SH-SY5Y (cell line): ENCODE measurements at regions not wholly inside any gene's neighbourhood (a gene's known extent, or its start where the extent isn't known, plus 50 kb on each side); places are given as distances from the start of the nearest gene placed in this dataset.

Experiments
- GATA2 ChIP-seq: IDR thresholded peaks from 2 replicates; pipeline ENCODE4 v1.6.1; 2011; ENCODE audit warnings: mild to moderate bottlenecking, low read depth, low read length
- GATA3 ChIP-seq: IDR thresholded peaks from 2 replicates; pipeline ENCODE4 v1.6.1; 2011; ENCODE audit warnings: low read depth, mild to moderate bottlenecking, low read length, moderate library complexity

DNA sequence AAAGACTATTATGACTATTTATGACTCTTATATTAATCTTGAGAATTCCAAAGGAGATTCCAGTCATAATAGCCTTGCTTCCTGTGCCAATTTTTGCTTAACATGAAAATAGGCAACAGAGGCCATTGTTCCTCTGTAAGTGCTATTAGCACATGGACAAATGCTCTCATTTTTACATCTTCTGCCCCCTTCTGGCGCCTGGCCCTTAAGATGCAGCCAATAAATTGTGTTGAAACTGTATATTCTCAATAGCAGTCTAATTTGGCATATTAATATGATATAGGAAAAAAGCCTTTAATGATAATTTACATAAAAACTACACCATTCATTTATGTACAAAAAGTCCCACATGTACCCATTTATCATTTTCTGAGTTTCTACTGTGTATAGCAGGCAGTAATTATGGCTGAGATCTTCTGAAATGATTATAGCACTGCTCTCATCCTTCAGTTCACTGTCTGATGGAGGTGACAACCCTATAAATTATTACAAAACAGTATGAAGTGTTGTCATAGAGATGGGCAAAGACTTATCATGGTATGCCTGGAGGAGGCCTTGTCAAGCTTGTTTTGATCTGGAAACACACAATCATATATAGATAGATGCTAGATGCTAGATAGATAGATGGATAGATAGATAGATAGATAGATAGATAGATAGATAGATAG is 613.3 kb downstream of the TSN start:
- TF ChIP-seq GATA3 (no peak), GATA2 (no peak)

DNA sequence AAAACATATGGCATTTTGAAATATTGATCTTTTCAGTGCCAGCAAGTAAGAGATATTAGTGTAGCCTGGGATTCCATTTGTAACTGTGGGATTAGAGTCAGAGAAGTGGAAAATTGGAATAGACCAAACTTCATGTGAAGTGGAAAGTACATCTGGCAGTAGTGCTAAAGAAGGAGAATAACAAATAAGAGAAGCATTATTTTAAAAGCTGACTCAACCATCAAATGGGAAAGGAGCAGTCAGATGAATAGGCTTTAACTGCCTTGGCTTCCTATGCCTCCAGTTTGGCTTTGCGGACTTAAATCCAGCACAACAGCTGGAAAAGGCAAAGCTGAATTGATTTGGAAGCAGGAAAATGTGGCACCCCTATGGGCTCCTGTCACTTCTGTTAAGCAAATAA is 623.1 kb downstream of the TSN start:
- TF ChIP-seq GATA2, result no peak
- TF ChIP-seq GATA3, result no peak

GRCh38 chr2:122384768-122385333 is 629.4 kb downstream of the TSN start:
- no peak for TF ChIP-seq GATA2
- no peak for TF ChIP-seq GATA3

- TF ChIP-seq GATA3, result no peak
- TF ChIP-seq GATA2, result no peak
These were observed 632.8 kb downstream of the TSN start for GRCh38 chr2:122388208-122388607.

GRCh38 chr2:122389694-122390093 is 634.2 kb downstream of the TSN start:
- TF ChIP-seq GATA2, result no peak
- no peak for TF ChIP-seq GATA3

GRCh38 chr2:122390406-122390805 is 635.0 kb downstream of the TSN start:
- no peak for TF ChIP-seq GATA3
- no peak for TF ChIP-seq GATA2

DNA sequence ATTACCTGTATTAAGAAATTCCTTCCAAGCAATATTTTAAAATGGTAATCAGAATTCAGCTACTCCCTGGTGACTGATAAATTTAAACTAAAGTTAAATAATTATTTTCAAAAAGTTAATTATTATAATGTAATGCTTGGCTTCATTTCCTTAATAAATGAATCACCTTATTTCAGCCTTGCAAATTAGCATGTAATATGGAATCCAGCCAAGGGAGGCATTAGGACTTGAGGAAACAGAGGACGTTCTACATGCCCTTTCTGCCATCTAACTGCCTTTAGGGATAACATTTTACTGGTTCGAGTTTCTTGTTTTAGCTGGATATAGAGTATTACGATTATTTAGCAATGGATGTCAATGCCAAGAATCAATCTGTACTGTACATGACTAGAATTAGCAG is 636.3 kb downstream of the TSN start:
- TF ChIP-seq GATA3 (no peak), GATA2 (no peak)

- no peak for TF ChIP-seq GATA2
- no peak for TF ChIP-seq GATA3
These were observed 640.2 kb downstream of the TSN start for GRCh38 chr2:122395687-122396086.

DNA sequence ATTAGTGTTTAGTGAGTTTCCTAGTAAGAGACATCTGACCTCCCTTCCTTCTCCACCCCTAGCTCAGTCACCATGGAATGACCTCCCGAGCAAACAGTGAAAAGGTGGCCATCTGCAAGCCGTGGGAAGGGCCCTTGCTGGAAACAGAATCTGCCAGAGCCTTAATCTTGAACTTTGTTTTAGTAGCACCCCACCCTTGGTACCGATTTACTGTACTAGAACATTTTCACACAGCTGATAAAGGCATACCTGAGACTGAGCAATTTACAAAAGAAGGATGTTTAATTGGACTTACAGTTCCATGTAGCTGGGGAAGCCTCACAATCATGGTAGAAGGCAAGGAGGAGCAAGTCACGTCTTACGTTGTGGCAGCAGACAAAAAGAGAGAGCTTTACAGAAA is 655.8 kb downstream of the TSN start:
- no peak for TF ChIP-seq GATA3
- TF ChIP-seq GATA2, result no peak

DNA sequence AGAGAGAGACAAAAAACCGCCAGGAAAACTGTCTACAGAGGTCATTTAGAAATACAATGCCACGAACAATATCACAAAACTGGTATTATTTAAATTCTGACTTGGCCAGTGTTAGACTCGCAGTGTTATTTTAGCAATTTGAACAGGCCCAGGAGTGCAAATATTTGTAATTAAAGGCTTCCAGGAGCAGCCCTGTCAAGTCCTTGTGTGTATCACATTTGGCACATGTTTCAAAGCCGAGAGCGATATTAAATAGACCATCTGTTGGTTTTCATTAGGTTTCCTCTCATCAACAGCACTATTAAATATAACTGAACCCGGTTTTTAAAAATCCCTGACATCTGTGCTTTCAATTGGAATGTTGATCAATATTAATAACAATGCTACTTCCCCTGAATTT is 656.9 kb downstream of the TSN start:
- TF ChIP-seq GATA2 (no peak), GATA3 (no peak)

- TF ChIP-seq GATA3 (no peak), GATA2 (no peak)
These were observed 659.5 kb downstream of the TSN start for GRCh38 chr2:122414902-122415301.

GRCh38 chr2:122417114-122417513 is 661.7 kb downstream of the TSN start:
- TF ChIP-seq GATA3 (no peak), GATA2 (no peak)

DNA sequence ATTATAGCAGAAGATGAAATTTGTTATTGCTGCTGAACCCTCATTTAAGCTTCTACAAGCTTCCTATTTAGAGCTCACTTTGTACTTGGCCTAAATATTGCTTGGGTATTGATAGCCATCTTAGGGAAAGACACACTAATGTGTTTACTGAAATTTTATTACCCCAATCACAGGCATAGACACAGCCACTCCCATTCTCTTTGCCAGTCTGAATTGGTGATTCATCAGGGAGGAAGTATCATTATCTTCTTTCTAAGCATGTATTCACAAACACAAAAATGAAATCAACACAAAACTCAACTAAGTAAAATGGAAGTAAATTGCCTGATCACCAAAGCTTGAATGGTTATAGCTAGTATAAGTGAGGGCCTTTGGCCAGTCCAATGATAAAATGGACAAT is 666.3 kb downstream of the TSN start:
- TF ChIP-seq GATA2 (no peak), GATA3 (no peak)

- no peak for TF ChIP-seq GATA2
- TF ChIP-seq GATA3, result no peak
These were observed 667.0 kb downstream of the TSN start for GRCh38 chr2:122422384-122422991.

DNA sequence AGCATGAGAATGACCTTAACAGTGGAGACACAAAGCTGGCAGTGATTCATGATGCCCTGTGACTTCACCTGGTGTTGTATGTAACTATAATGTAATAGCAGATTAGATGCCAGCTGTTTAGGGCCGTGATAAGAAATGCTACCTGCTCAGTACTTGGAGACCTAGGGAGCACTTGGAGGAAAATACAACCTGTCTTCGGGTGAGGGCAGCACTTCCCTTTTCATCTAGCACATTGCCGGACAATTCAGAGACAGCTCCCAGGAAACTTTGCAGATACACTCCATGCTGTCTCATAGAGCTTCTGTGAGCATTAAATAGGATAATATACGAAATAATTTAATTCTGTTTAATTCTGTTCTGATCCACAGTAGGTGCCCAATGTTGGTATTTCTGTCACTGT is 668.5 kb downstream of the TSN start:
- TF ChIP-seq GATA2 (no peak), GATA3 (no peak)

- TF ChIP-seq GATA3 (no peak), GATA2 (no peak)
These were observed 677.8 kb downstream of the TSN start for GRCh38 chr2:122433123-122433754.
